A673 (cell line): ENCODE measurements at regions not wholly inside any gene's neighbourhood (a gene's known extent, or its start where the extent isn't known, plus 50 kb on each side); places are given as distances from the start of the nearest gene placed in this dataset.

ENCODE experiments used
- CTCF ChIP-seq: fragments of 300-800, 200-600 bp; sonication (generic); conservative IDR thresholded peaks from 2 replicates; pipeline ENCODE4 v1.5.1; 2017; ENCODE audit warnings: low read depth, mild to moderate bottlenecking, antibody characterized with exemption, low read length, moderate library complexity, mixed read lengths
- EZH2 ChIP-seq: fragments of 200-600 bp; sonication (generic); IDR thresholded peaks from 2 replicates; pipeline ENCODE4 v1.6.1; 2017; ENCODE audit warnings: borderline replicate concordance, low read depth, mild to moderate bottlenecking, mixed read lengths, antibody characterized with exemption, low read length; ENCODE audit not compliant: poor library complexity, severe bottlenecking

- TF ChIP-seq CTCF, result no peak
- no peak for TF ChIP-seq EZH2
Observed at GRCh38 chr15:69742361-69742760, 289.7 kb downstream of the RPLP1 start.
